Osteocyte (in vitro differentiated cells): ENCODE measurements at regions not wholly inside any gene's neighbourhood (a gene's known extent, or its start where the extent isn't known, plus 50 kb on each side); places are given as distances from the start of the nearest gene placed in this dataset.
"Not testable (repeated sequence)": the region's sequence is repeated elsewhere in the genome, so short reads cannot be mapped to it uniquely, and the experiment has no call there.

Experiments used
- DNase-seq: peaks from one replicate; pipeline ENCODE4 v3.0.0; 2021; ENCODE audit warnings: mixed read lengths; ENCODE audit not compliant: unreplicated experiment; ENCODE audit errors: extremely low spot score
- H3K27ac Mint-ChIP-seq: one replicate; pipeline ENCODE4 v1.8.0; 2021; ENCODE audit warnings: mild to moderate bottlenecking, mixed read lengths; ENCODE audit not compliant: unreplicated experiment
- H3K27me3 Mint-ChIP-seq: one replicate; pipeline ENCODE4 v1.8.0; 2021; ENCODE audit warnings: mixed read lengths; ENCODE audit not compliant: unreplicated experiment
- H3K36me3 Mint-ChIP-seq: one replicate; pipeline ENCODE4 v1.8.0; 2021; ENCODE audit warnings: mixed read lengths; ENCODE audit not compliant: unreplicated experiment
- H3K4me1 Mint-ChIP-seq: one replicate; pipeline ENCODE4 v1.8.0; 2021; ENCODE audit warnings: mixed read lengths; ENCODE audit not compliant: unreplicated experiment
- H3K4me3 Mint-ChIP-seq: one replicate; pipeline ENCODE4 v1.8.0; 2021; ENCODE audit warnings: mild to moderate bottlenecking, moderate library complexity, mixed read lengths; ENCODE audit not compliant: unreplicated experiment
- H3K9me3 Mint-ChIP-seq: one replicate; pipeline ENCODE4 v1.8.0; 2021; ENCODE audit warnings: mixed read lengths; ENCODE audit not compliant: unreplicated experiment
- CTCF ChIP-seq: fragments of 200-600 bp; sonication (generic); IDR thresholded peaks from 2 replicates; pipeline ENCODE4 v1.5.0; 2021; ENCODE audit warnings: antibody characterized with exemption, mild to moderate bottlenecking, moderate library complexity

GRCh38 chrX:53824686-53825085 lies 138.2 kb upstream of the HUWE1 start:
- H3K9me3 Mint-ChIP-seq = peaks cover 12% of the 10 kb centered on the region
- H3K36me3 Mint-ChIP-seq = no peaks in the 10 kb centered on the region
- DNase-seq = no peak

GRCh38 chrX:53818115-53818514 lies 131.6 kb upstream of the HUWE1 start:
- H3K4me1 Mint-ChIP-seq, H3K27me3 Mint-ChIP-seq, DNase-seq, H3K4me3 Mint-ChIP-seq, H3K36me3 Mint-ChIP-seq, H3K27ac Mint-ChIP-seq: not testable (repeated sequence)
- peaks cover 15% of the 10 kb centered on the region for H3K9me3 Mint-ChIP-seq

More at GRCh38 chrX:53824686-53825085, 138.2 kb upstream of the HUWE1 start:
- Mint-ChIP-seq H3K4me3 (no peak overlapping the region), H3K27ac (no peak overlapping the region), H3K27me3 (peaks cover 2% of the 10 kb centered on the region), H3K4me1 (no peaks in the 10 kb centered on the region)
- no peak for TF ChIP-seq CTCF

- Mint-ChIP-seq H3K4me1 (no peaks in the 10 kb centered on the region), H3K27me3 (no peaks in the 10 kb centered on the region), H3K9me3 (peaks cover 10% of the 10 kb centered on the region), H3K36me3 (no peaks in the 10 kb centered on the region), H3K27ac (no peak overlapping the region), H3K4me3 (no peak overlapping the region)
- no peak for TF ChIP-seq CTCF
- no peak for DNase-seq
Measured at GRCh38 chrX:53817548-53817947, 131.0 kb upstream of the HUWE1 start.

GRCh38 chrX:53813670-53814440 lies 127.3 kb upstream of the HUWE1 start:
- Mint-ChIP-seq H3K27ac (no peak overlapping the region), H3K27me3 (no peaks in the 10 kb centered on the region), H3K4me1 (no peaks in the 10 kb centered on the region), H3K9me3 (peaks cover 6% of the 10 kb centered on the region), H3K4me3 (no peak overlapping the region), H3K36me3 (no peaks in the 10 kb centered on the region)
- no peak for DNase-seq
- no peak for TF ChIP-seq CTCF

- H3K27ac Mint-ChIP-seq = no peak overlapping the region
Measured at GRCh38 chrX:53798281-53798680, 111.8 kb upstream of the HUWE1 start.

More at GRCh38 chrX:53798281-53798680, 111.8 kb upstream of the HUWE1 start:
- TF ChIP-seq CTCF = no peak
- DNase-seq = no peak
- Mint-ChIP-seq H3K36me3 (no peaks in the 10 kb centered on the region), H3K9me3 (peaks cover 25% of the 10 kb centered on the region), H3K4me3 (no peak overlapping the region), H3K4me1 (no peaks in the 10 kb centered on the region), H3K27me3 (peaks cover 6% of the 10 kb centered on the region)
